ENCODE measurements at regions not wholly inside any gene's neighbourhood (a gene's known extent, or its start where the extent isn't known, plus 50 kb on each side); places are given as distances from the start of the nearest gene placed in this dataset.

GRCh38 chr1:219476716-219477115 is 136.2 kb downstream of the ZC3H11B start:
- no peak for TF ChIP-seq CTCF (IDR thresholded peaks at IDR 0.05; ENCODE audit: partially characterized antibody, unreplicated experiment)
- no peak overlapping the region for H3K27ac Mint-ChIP-seq (ENCODE audit: unreplicated experiment)
- H3K4me1 Mint-ChIP-seq (ENCODE audit: low read depth, unreplicated experiment) = no peaks in the 10 kb centered on the region
- H3K9me3 Mint-ChIP-seq (ENCODE audit: unreplicated experiment) = peaks cover 1% of the 10 kb centered on the region
- no peak overlapping the region for H3K4me3 Mint-ChIP-seq (ENCODE audit: unreplicated experiment)
- no peaks in the 10 kb centered on the region for H3K27me3 Mint-ChIP-seq (ENCODE audit: unreplicated experiment)
- DNase-seq = no peak
- no peaks in the 10 kb centered on the region for H3K36me3 Mint-ChIP-seq (ENCODE audit: unreplicated experiment)

GRCh38 chr1:219476116-219476515 is 136.8 kb downstream of the ZC3H11B start:
- no peak for TF ChIP-seq CTCF (IDR thresholded peaks at IDR 0.05; ENCODE audit: partially characterized antibody, unreplicated experiment)
- no peaks in the 10 kb centered on the region for H3K36me3 Mint-ChIP-seq (ENCODE audit: unreplicated experiment)
- no peak for DNase-seq
- H3K4me3 Mint-ChIP-seq (ENCODE audit: unreplicated experiment) = no peak overlapping the region
- H3K27ac Mint-ChIP-seq (ENCODE audit: unreplicated experiment) = no peak overlapping the region
- no peaks in the 10 kb centered on the region for H3K4me1 Mint-ChIP-seq (ENCODE audit: low read depth, unreplicated experiment)
- H3K27me3 Mint-ChIP-seq (ENCODE audit: unreplicated experiment) = no peaks in the 10 kb centered on the region
- peaks cover 1% of the 10 kb centered on the region for H3K9me3 Mint-ChIP-seq (ENCODE audit: unreplicated experiment)

GRCh38 chr1:219472596-219472995 is 140.3 kb downstream of the ZC3H11B start:
- no peak overlapping the region for H3K27ac Mint-ChIP-seq (ENCODE audit: unreplicated experiment)
- TF ChIP-seq CTCF (IDR thresholded peaks at IDR 0.05; ENCODE audit: partially characterized antibody, unreplicated experiment) = no peak
- DNase-seq = no peak
- H3K36me3 Mint-ChIP-seq (ENCODE audit: unreplicated experiment) = no peaks in the 10 kb centered on the region
- no peaks in the 10 kb centered on the region for H3K27me3 Mint-ChIP-seq (ENCODE audit: unreplicated experiment)
- H3K9me3 Mint-ChIP-seq (ENCODE audit: unreplicated experiment) = peaks cover 1% of the 10 kb centered on the region
- no peak overlapping the region for H3K4me3 Mint-ChIP-seq (ENCODE audit: unreplicated experiment)
- no peaks in the 10 kb centered on the region for H3K4me1 Mint-ChIP-seq (ENCODE audit: low read depth, unreplicated experiment)

GRCh38 chr1:219467524-219467923 is 145.4 kb downstream of the ZC3H11B start:
- no peak overlapping the region for H3K4me3 Mint-ChIP-seq (ENCODE audit: unreplicated experiment)
- TF ChIP-seq CTCF (IDR thresholded peaks at IDR 0.05; ENCODE audit: partially characterized antibody, unreplicated experiment) = no peak

GRCh38 chr1:219466766-219467165 is 146.1 kb downstream of the ZC3H11B start:
- Mint-ChIP-seq H3K4me1 (ENCODE audit: low read depth, unreplicated experiment) (no peaks in the 10 kb centered on the region), H3K4me3 (ENCODE audit: unreplicated experiment) (no peak overlapping the region), H3K27ac (ENCODE audit: unreplicated experiment) (no peak overlapping the region), H3K9me3 (ENCODE audit: unreplicated experiment) (no peaks in the 10 kb centered on the region), H3K27me3 (ENCODE audit: unreplicated experiment) (no peaks in the 10 kb centered on the region), H3K36me3 (ENCODE audit: unreplicated experiment) (no peaks in the 10 kb centered on the region)
- no peak for TF ChIP-seq CTCF (IDR thresholded peaks at IDR 0.05; ENCODE audit: partially characterized antibody, unreplicated experiment)
- no peak for DNase-seq

More at GRCh38 chr1:219467524-219467923, 145.4 kb downstream of the ZC3H11B start:
- DNase-seq = no peak
- Mint-ChIP-seq H3K4me1 (ENCODE audit: low read depth, unreplicated experiment) (no peaks in the 10 kb centered on the region), H3K36me3 (ENCODE audit: unreplicated experiment) (no peaks in the 10 kb centered on the region), H3K27me3 (ENCODE audit: unreplicated experiment) (no peaks in the 10 kb centered on the region), H3K27ac (ENCODE audit: unreplicated experiment) (no peak overlapping the region), H3K9me3 (ENCODE audit: unreplicated experiment) (no peaks in the 10 kb centered on the region)

All from glutamatergic neuron (in vitro differentiated cells).